ENCODE measurements at regions not wholly inside any gene's neighbourhood (a gene's known extent, or its start where the extent isn't known, plus 50 kb on each side); places are given as distances from the start of the nearest gene placed in this dataset.

DNA sequence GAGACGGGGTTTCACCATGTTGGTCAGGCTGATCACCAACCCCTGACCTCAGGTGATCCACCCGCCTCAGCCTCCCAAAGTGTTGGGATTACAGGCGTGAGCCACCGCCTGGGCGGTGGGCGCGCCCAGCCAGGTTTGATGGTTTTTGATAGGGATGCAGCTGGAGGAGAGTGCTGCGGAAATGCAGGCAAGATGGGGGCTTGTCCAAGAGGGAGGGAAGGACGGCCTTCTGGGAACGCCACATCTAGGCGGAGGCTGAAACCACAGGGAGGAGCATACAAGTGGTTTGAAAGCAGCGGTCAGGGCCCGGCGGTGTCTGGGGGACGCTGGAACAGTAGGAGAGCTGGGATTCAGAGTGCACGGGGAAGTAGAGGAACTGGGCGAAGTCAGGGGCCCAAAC, 134.6 kb downstream of the VRK1 start:
- Histone ChIP-seq H3K27me3 (ENCODE audit: insufficient read depth, low read length) (no peaks in the 10 kb centered on the region), H3K9me3 (ENCODE audit: insufficient read depth, low read depth, low read length) (no peaks in the 10 kb centered on the region), H3K4me3 (ENCODE audit: low read length) (no peak overlapping the region), H3K4me1 (ENCODE audit: insufficient read depth, low read length) (no peaks in the 10 kb centered on the region), H3K9ac (ENCODE audit: low read depth, low read length) (no peak overlapping the region), H3K36me3 (ENCODE audit: insufficient read depth, low read depth, low read length) (no peaks in the 10 kb centered on the region), H3K27ac (ENCODE audit: low read length) (no peak overlapping the region)

GRCh38 chr14:96934638-96935330, 137.6 kb downstream of the VRK1 start:
- Histone ChIP-seq H3K9me3 (ENCODE audit: insufficient read depth, low read depth, low read length) (no peaks in the 10 kb centered on the region), H3K4me3 (ENCODE audit: low read length) (no peak overlapping the region), H3K9ac (ENCODE audit: low read depth, low read length) (no peak overlapping the region), H3K27me3 (ENCODE audit: insufficient read depth, low read length) (no peaks in the 10 kb centered on the region), H3K4me1 (ENCODE audit: insufficient read depth, low read length) (no peaks in the 10 kb centered on the region), H3K36me3 (ENCODE audit: insufficient read depth, low read depth, low read length) (no peaks in the 10 kb centered on the region), H3K27ac (ENCODE audit: low read length) (no peak overlapping the region)

DNA sequence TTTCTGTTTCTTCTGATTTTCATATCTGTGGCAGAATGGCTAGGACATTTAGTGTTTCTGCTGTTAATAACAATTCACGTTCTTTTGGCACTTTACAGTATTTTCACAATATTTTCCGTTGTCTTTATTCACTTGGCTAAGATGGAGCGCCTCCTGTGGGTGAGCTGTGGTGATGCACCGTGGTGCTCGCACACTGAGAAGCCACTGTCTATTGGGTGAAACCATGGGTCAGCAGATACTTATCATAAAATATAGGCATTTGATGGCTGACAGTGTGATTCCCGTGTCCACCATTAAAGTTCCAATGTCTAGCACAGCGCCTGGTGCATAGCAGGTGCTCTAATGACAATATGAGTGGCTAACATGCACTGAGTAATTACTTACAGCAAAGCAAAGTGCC, 141.8 kb downstream of the VRK1 start:
- H3K36me3 ChIP-seq (ENCODE audit: insufficient read depth, low read depth, low read length): no peaks in the 10 kb centered on the region
- no peaks in the 10 kb centered on the region for H3K9me3 ChIP-seq (ENCODE audit: insufficient read depth, low read depth, low read length)
- H3K4me1 ChIP-seq (ENCODE audit: insufficient read depth, low read length): no peaks in the 10 kb centered on the region
- H3K4me3 ChIP-seq (ENCODE audit: low read length): no peak overlapping the region
- H3K9ac ChIP-seq (ENCODE audit: low read depth, low read length): no peak overlapping the region
- H3K27ac ChIP-seq (ENCODE audit: low read length): no peak overlapping the region
- H3K27me3 ChIP-seq (ENCODE audit: insufficient read depth, low read length): no peaks in the 10 kb centered on the region

- no peak overlapping the region for H3K27ac ChIP-seq (ENCODE audit: low read length)
- H3K27me3 ChIP-seq (ENCODE audit: insufficient read depth, low read length): no peaks in the 10 kb centered on the region
- no peak overlapping the region for H3K9ac ChIP-seq (ENCODE audit: low read depth, low read length)
- H3K36me3 ChIP-seq (ENCODE audit: insufficient read depth, low read depth, low read length): no peaks in the 10 kb centered on the region
- H3K9me3 ChIP-seq (ENCODE audit: insufficient read depth, low read depth, low read length): no peaks in the 10 kb centered on the region
- H3K4me1 ChIP-seq (ENCODE audit: insufficient read depth, low read length): no peaks in the 10 kb centered on the region
- H3K4me3 ChIP-seq (ENCODE audit: low read length): no peak overlapping the region
These were observed 142.8 kb downstream of the VRK1 start for GRCh38 chr14:96940009-96940408.

- Histone ChIP-seq H3K9ac (ENCODE audit: low read depth, low read length) (no peak overlapping the region), H3K9me3 (ENCODE audit: insufficient read depth, low read depth, low read length) (no peaks in the 10 kb centered on the region), H3K27ac (ENCODE audit: low read length) (no peak overlapping the region), H3K27me3 (ENCODE audit: insufficient read depth, low read length) (no peaks in the 10 kb centered on the region), H3K4me1 (ENCODE audit: insufficient read depth, low read length) (no peaks in the 10 kb centered on the region), H3K36me3 (ENCODE audit: insufficient read depth, low read depth, low read length) (no peaks in the 10 kb centered on the region), H3K4me3 (ENCODE audit: low read length) (no peak overlapping the region)
These were observed 147.1 kb downstream of the VRK1 start for GRCh38 chr14:96944297-96944696.

DNA sequence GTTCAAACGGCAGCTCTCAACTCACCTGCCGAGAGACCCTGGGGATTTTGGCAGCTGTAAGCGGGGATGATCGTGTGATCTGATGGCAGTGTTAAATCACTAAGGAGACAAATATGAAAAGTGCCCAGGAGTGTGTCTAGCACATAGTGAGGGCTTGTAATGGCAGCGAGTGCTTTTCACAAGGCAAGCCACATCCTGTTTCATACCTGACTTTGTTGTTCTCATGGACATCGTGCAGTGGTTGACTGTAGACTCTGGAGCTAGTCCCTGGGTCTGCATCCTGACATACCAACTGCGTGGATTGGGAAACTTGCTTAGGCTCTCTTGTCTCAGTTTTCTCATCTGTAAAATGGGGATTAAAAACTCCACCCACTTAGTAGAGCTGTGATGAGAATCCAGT, 148.5 kb downstream of the VRK1 start:
- Histone ChIP-seq H3K36me3 (ENCODE audit: insufficient read depth, low read depth, low read length) (no peaks in the 10 kb centered on the region), H3K4me1 (ENCODE audit: insufficient read depth, low read length) (no peaks in the 10 kb centered on the region), H3K9me3 (ENCODE audit: insufficient read depth, low read depth, low read length) (no peaks in the 10 kb centered on the region), H3K4me3 (ENCODE audit: low read length) (no peak overlapping the region), H3K27ac (ENCODE audit: low read length) (no peak overlapping the region), H3K27me3 (ENCODE audit: insufficient read depth, low read length) (no peaks in the 10 kb centered on the region), H3K9ac (ENCODE audit: low read depth, low read length) (no peak overlapping the region)

DNA sequence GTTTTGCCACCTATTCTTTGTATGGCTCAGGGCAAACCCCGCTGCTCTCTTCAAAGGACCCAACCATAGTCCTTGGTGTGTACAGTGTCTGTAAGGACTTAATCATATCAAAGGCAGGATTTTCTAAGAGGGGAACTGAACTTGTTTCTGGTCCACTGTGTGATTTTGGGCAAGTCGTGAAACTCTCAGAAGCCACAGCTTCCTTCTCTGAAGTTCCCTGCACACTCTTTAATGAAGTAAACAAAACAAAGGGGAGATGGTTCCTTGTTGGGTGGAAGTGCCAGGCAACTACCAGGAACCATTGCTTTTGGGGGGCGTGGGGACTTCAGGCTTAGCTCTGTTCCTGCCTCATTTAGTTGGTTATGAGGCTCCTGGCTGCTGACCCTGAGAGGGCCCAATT, 152.4 kb downstream of the VRK1 start:
- no peak overlapping the region for H3K9ac ChIP-seq (ENCODE audit: low read depth, low read length)
- H3K27ac ChIP-seq (ENCODE audit: low read length): no peak overlapping the region
- peaks cover 2% of the 10 kb centered on the region; the same call in 1 of the 2 replicates for H3K4me1 ChIP-seq (ENCODE audit: insufficient read depth, low read length)
- no peaks in the 10 kb centered on the region for H3K9me3 ChIP-seq (ENCODE audit: insufficient read depth, low read depth, low read length)
- H3K36me3 ChIP-seq (ENCODE audit: insufficient read depth, low read depth, low read length): no peaks in the 10 kb centered on the region
- no peak overlapping the region for H3K4me3 ChIP-seq (ENCODE audit: low read length)
- H3K27me3 ChIP-seq (ENCODE audit: insufficient read depth, low read length): no peaks in the 10 kb centered on the region

GRCh38 chr14:96951511-96951910, 154.3 kb downstream of the VRK1 start:
- no peak overlapping the region for H3K27ac ChIP-seq (ENCODE audit: low read length)
- no peaks in the 10 kb centered on the region for H3K27me3 ChIP-seq (ENCODE audit: insufficient read depth, low read length)
- no peaks in the 10 kb centered on the region for H3K9me3 ChIP-seq (ENCODE audit: insufficient read depth, low read depth, low read length)
- no peak overlapping the region for H3K4me3 ChIP-seq (ENCODE audit: low read length)
- no peak overlapping the region for H3K9ac ChIP-seq (ENCODE audit: low read depth, low read length)
- no peaks in the 10 kb centered on the region for H3K36me3 ChIP-seq (ENCODE audit: insufficient read depth, low read depth, low read length)
- peaks cover 2% of the 10 kb centered on the region; the same call in 1 of the 2 replicates for H3K4me1 ChIP-seq (ENCODE audit: insufficient read depth, low read length)

- Histone ChIP-seq H3K27me3 (ENCODE audit: insufficient read depth, low read length) (no peaks in the 10 kb centered on the region), H3K9ac (ENCODE audit: low read depth, low read length) (no peak overlapping the region), H3K4me1 (ENCODE audit: insufficient read depth, low read length) (peaks cover 2% of the 10 kb centered on the region; the same call in 1 of the 2 replicates), H3K27ac (ENCODE audit: low read length) (no peak overlapping the region), H3K4me3 (ENCODE audit: low read length) (no peak overlapping the region), H3K9me3 (ENCODE audit: insufficient read depth, low read depth, low read length) (no peaks in the 10 kb centered on the region), H3K36me3 (ENCODE audit: insufficient read depth, low read depth, low read length) (no peaks in the 10 kb centered on the region)
These were observed 156.1 kb downstream of the VRK1 start for GRCh38 chr14:96953087-96953874.

GRCh38 chr14:96953875-96954185, 156.6 kb downstream of the VRK1 start:
- H3K4me3 ChIP-seq (ENCODE audit: low read length): no peak overlapping the region

DNA sequence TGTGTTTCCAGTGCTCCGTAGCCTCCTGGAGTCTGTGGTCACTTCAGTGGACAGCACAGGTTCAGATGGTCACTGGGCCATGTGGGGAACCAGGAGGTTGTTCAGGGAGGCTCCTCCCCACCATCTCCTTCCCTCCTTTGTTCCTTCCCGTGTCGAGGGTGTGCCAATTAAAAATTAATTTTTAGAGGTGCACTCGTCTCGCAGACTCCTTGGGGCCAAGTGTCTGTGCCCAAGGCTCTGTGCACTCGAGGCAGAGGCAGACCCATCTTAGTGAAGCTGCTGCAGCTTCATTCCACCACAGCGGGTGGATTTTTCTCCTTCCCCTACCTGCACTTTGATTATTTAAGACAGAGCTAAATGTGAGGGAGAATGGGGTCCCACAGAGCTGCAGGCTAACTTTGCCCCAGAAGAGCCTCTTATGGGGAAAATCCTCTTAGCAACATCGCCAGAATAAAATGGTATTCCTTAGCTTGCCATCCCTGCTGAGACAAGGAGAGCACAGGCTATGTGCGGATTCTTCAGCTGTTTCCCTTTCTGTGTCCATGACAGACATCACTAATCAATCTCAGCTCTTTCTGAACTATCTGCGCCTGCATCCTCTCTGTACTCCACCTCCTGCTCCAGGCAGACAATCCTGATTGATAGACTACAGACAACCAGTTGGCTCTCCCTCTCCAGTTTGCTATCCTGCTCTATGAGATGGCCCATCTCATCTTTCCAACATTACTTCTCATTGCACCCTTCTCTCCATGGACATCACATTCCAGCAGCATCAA, 159.5 kb downstream of the VRK1 start:
- Histone ChIP-seq H3K4me1 (ENCODE audit: insufficient read depth, low read length) (peaks cover 2% of the 10 kb centered on the region; the same call in 1 of the 2 replicates), H3K36me3 (ENCODE audit: insufficient read depth, low read depth, low read length) (no peaks in the 10 kb centered on the region)

More at GRCh38 chr14:96953875-96954185, 156.6 kb downstream of the VRK1 start:
- H3K27ac ChIP-seq (ENCODE audit: low read length): no peak overlapping the region
- no peaks in the 10 kb centered on the region for H3K27me3 ChIP-seq (ENCODE audit: insufficient read depth, low read length)
- peaks cover 2% of the 10 kb centered on the region; the same call in 1 of the 2 replicates for H3K4me1 ChIP-seq (ENCODE audit: insufficient read depth, low read length)
- no peaks in the 10 kb centered on the region for H3K36me3 ChIP-seq (ENCODE audit: insufficient read depth, low read depth, low read length)
- H3K9me3 ChIP-seq (ENCODE audit: insufficient read depth, low read depth, low read length): no peaks in the 10 kb centered on the region
- no peak overlapping the region for H3K9ac ChIP-seq (ENCODE audit: low read depth, low read length)

More for the DNA sequence above, 159.5 kb downstream of the VRK1 start:
- H3K4me3 ChIP-seq (ENCODE audit: low read length): no peak overlapping the region
- H3K27me3 ChIP-seq (ENCODE audit: insufficient read depth, low read length): no peaks in the 10 kb centered on the region
- H3K27ac ChIP-seq (ENCODE audit: low read length): no peak overlapping the region
- H3K9me3 ChIP-seq (ENCODE audit: insufficient read depth, low read depth, low read length): no peaks in the 10 kb centered on the region
- no peak overlapping the region for H3K9ac ChIP-seq (ENCODE audit: low read depth, low read length)
